ENCODE measurements at regions not wholly inside any gene's neighbourhood (a gene's known extent, or its start where the extent isn't known, plus 50 kb on each side); places are given as distances from the start of the nearest gene placed in this dataset.

DNA sequence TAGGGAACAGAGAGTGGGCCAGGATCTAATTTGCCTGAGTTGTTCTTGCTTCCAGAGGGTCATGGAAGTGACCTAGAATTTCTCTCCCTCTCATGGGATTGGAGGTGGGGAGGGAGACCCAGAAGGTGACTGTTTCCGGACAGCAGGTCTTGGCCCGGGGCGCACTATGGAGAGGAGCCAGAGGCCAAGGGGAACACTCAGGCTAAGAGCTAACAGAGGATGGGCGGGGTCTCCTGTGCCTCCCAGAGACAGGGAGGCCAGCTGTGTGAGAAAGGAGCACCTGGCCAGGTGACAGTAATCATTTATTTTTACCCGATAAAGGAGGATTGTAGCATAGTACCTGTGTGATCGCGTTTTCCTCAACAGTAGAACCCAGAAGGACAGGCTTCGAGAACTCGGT lies 50.9 kb upstream of the ANKH start (continued):
- TF ChIP-seq HOMEZ (CRISPR knock-in tag; IDR thresholded peaks at IDR 0.05) (no peak), SNAPC5 (CRISPR knock-in tag; IDR thresholded peaks at IDR 0.05) (no peak), ZNF586 (CRISPR knock-in tag; conservative IDR thresholded peaks at IDR 0.05) (no peak), CHD7 (IDR thresholded peaks at IDR 0.05; ENCODE audit: low read depth, low read length) (no peak), KDM2B (CRISPR knock-in tag; IDR thresholded peaks at IDR 0.05) (no peak), MAZ (CRISPR knock-in tag; conservative IDR thresholded peaks at IDR 0.05 in 1 of 2, IDR thresholded peaks at IDR 0.05 in 1 of 2) (no peak), RBM17 (IDR thresholded peaks at IDR 0.05; ENCODE audit: borderline replicate concordance, low read depth, low read length) (no peak), ZNF274 (IDR thresholded peaks at IDR 0.05; ENCODE audit: borderline replicate concordance, low read depth, low read length) (no peak), NFXL1 (CRISPR knock-in tag; IDR thresholded peaks at IDR 0.05) (no peak), HDAC2 (IDR thresholded peaks at IDR 0.05) (no peak), ZNF431 (CRISPR knock-in tag; IDR thresholded peaks at IDR 0.05) (no peak)
- TF ChIP-seq, protein P1, sequence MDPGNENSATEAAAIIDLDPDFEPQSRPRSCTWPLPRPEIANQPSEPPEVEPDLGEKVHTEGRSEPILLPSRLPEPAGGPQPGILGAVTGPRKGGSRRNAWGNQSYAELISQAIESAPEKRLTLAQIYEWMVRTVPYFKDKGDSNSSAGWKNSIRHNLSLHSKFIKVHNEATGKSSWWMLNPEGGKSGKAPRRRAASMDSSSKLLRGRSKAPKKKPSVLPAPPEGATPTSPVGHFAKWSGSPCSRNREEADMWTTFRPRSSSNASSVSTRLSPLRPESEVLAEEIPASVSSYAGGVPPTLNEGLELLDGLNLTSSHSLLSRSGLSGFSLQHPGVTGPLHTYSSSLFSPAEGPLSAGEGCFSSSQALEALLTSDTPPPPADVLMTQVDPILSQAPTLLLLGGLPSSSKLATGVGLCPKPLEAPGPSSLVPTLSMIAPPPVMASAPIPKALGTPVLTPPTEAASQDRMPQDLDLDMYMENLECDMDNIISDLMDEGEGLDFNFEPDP (CRISPR knock-in tag; IDR thresholded peaks at IDR 0.05) = no peak
- TF ChIP-seq, protein P2, sequence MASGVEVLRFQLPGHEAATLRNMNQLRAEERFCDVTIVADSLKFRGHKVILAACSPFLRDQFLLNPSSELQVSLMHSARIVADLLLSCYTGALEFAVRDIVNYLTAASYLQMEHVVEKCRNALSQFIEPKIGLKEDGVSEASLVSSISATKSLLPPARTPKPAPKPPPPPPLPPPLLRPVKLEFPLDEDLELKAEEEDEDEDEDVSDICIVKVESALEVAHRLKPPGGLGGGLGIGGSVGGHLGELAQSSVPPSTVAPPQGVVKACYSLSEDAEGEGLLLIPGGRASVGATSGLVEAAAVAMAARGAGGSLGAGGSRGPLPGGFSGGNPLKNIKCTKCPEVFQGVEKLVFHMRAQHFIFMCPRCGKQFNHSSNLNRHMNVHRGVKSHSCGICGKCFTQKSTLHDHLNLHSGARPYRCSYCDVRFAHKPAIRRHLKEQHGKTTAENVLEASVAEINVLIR (CRISPR knock-in tag; IDR thresholded peaks at IDR 0.05) = no peak

Measured in K562 (cell line).